ENCODE measurements at regions not wholly inside any gene's neighbourhood (a gene's known extent, or its start where the extent isn't known, plus 50 kb on each side); places are given as distances from the start of the nearest gene placed in this dataset.

DNA sequence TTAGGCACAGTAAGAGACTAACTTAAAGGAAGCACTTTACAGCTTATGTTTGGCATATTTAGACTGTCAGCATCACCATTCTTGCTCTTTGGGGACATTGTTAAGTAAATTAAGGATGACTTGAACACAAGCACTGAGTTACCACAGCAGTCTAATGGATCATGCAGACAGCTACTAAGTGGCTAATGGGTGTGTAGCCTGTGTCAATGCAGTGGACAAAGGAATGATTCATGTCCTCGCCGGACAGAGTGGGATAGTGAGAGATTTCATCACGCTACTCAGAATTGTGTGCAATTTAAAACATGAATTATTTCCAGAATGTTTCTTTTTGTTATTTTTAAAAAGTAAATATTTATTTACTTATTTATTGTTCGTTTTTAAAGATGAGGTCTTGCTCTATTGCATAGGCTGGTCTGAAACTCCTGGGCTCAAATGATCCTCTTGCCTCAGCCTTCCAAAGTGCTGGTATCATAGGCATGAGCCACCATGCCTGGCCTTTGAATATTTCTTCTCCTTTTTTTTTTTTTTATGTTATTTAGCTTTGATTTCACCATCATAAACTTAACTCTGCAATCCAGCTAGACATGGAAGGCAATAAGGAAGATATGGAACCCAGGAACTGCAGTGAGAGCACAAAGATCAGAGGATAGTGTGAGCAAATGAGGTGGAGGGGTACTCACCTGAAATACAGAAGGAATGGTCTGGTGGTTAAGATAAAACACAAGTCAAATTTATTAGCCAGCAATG is 53.0 kb upstream of the KLF4 start:
- DNase-seq = no peak
- Histone ChIP-seq H3K4me3 (no peak overlapping the region), H3K36me3 (ENCODE audit: control insufficient read depth in 4 of 4, insufficient read depth in 4 of 4, low read length in 4 of 4) (no peaks in the 10 kb centered on the region), H3K9me3 (ENCODE audit: control insufficient read depth in 4 of 4, insufficient read depth in 3 of 4, low read length in 3 of 4) (peaks cover 0 to 3% (median 0%) of the 10 kb centered on the region in 4 donors), H3K4me1 (ENCODE audit: control insufficient read depth in 5 of 5, insufficient read depth in 5 of 5, low read length in 5 of 5) (peaks cover 0 to under 1% (median 0%) of the 10 kb centered on the region in 5 donors), H3K27ac (ENCODE audit: low read depth in 1 of 2, low read length in 1 of 2) (no peak overlapping the region), H3K9ac (ENCODE audit: insufficient read depth in 1 of 2, low read length in 2 of 2) (no peak overlapping the region), H3K27me3 (ENCODE audit: control insufficient read depth in 3 of 3, insufficient read depth in 3 of 3, low read length in 2 of 3) (no peaks in the 10 kb centered on the region)
- WGBS, 2 donors = 83 to 85% methylated on average over 4 of the region's 4 CpGs
- ATAC-seq (ENCODE audit: insufficient read depth, low FRiP score) = no peak
- TF ChIP-seq, protein P1, sequence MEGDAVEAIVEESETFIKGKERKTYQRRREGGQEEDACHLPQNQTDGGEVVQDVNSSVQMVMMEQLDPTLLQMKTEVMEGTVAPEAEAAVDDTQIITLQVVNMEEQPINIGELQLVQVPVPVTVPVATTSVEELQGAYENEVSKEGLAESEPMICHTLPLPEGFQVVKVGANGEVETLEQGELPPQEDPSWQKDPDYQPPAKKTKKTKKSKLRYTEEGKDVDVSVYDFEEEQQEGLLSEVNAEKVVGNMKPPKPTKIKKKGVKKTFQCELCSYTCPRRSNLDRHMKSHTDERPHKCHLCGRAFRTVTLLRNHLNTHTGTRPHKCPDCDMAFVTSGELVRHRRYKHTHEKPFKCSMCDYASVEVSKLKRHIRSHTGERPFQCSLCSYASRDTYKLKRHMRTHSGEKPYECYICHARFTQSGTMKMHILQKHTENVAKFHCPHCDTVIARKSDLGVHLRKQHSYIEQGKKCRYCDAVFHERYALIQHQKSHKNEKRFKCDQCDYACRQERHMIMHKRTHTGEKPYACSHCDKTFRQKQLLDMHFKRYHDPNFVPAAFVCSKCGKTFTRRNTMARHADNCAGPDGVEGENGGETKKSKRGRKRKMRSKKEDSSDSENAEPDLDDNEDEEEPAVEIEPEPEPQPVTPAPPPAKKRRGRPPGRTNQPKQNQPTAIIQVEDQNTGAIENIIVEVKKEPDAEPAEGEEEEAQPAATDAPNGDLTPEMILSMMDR (IDR thresholded peaks at IDR 0.05; ENCODE audit: control extremely low read depth, extremely low read depth) = no peak

DNA sequence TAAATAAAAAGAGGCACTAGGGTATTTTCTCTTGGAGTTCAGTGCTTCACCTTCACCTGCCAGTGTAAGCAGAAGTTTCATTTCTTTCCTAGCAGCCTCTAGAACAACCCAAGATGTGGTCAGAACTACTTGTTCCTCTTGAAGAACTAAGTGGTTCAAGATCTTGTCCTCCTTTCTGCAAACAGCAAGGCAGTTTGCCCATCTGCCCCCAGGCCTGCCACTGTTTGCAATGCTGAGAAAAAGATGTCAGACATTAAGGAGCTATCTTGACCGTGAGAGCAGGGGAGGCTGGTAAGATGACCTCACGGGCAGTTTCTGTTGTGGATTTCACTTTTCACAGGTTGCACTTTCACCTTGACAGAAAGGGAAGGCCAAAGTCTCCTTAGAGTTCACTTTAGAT is 52.0 kb upstream of the KLF4 start:
- Histone ChIP-seq H3K36me3 (ENCODE audit: control insufficient read depth in 4 of 4, insufficient read depth in 4 of 4, low read length in 4 of 4) (no peaks in the 10 kb centered on the region), H3K4me1 (ENCODE audit: control insufficient read depth in 5 of 5, insufficient read depth in 5 of 5, low read length in 5 of 5) (no peaks in the 10 kb centered on the region), H3K27ac (ENCODE audit: low read depth in 1 of 2, low read length in 1 of 2) (no peak overlapping the region), H3K4me3 (no peak overlapping the region), H3K27me3 (ENCODE audit: control insufficient read depth in 3 of 3, insufficient read depth in 3 of 3, low read length in 2 of 3) (no peaks in the 10 kb centered on the region), H3K9me3 (ENCODE audit: control insufficient read depth in 4 of 4, insufficient read depth in 3 of 4, low read length in 3 of 4) (peaks cover 0 to 2% (median 0%) of the 10 kb centered on the region in 4 donors), H3K9ac (ENCODE audit: insufficient read depth in 1 of 2, low read length in 2 of 2) (no peak overlapping the region)
- 73 to 85% methylated on average over 2 of the region's 2 CpGs for WGBS, 2 donors
- DNase-seq (no peak), ATAC-seq (ENCODE audit: insufficient read depth, low FRiP score) (no peak)
- TF ChIP-seq, protein P1 (IDR thresholded peaks at IDR 0.05; ENCODE audit: control extremely low read depth, extremely low read depth) = no peak

DNA sequence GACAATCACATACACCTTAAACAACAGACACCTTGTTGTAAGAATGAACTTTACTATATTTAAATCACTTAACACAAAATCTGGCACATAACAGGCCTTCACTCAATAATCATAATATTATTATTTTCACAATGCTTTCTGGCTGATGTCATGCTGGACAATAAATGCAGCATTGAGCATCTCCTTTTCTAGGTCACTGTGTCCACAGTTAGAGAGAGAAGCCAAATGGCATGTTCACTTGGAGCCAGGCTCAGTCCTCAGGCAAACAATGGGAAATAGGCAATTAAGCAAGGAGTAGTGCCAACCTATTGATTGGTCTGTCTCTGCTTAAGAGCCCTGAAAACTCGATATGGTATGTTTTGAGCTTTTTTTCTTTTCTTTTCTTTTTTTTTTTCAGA is 50.6 kb upstream of the KLF4 start:
- ATAC-seq (ENCODE audit: insufficient read depth, low FRiP score) (no peak), DNase-seq (no peak)
- peaks cover 0 to 2% (median 0%) of the 10 kb centered on the region in 4 donors for H3K9me3 ChIP-seq (ENCODE audit: control insufficient read depth in 4 of 4, insufficient read depth in 3 of 4, low read length in 3 of 4)
- TF ChIP-seq, protein P1 (IDR thresholded peaks at IDR 0.05; ENCODE audit: control extremely low read depth, extremely low read depth) = no peak
- no peaks in the 10 kb centered on the region for H3K36me3 ChIP-seq (ENCODE audit: control insufficient read depth in 4 of 4, insufficient read depth in 4 of 4, low read length in 4 of 4)
- H3K4me1 ChIP-seq (ENCODE audit: control insufficient read depth in 5 of 5, insufficient read depth in 5 of 5, low read length in 5 of 5) = no peaks in the 10 kb centered on the region
- no peak overlapping the region for H3K9ac ChIP-seq (ENCODE audit: insufficient read depth in 1 of 2, low read length in 2 of 2)
- H3K27ac ChIP-seq (ENCODE audit: low read depth in 1 of 2, low read length in 1 of 2) = no peak overlapping the region
- H3K4me3 ChIP-seq = no peak overlapping the region
- WGBS, 2 donors = 80 to 81% methylated on average over 1 of the region's 1 CpG
- H3K27me3 ChIP-seq (ENCODE audit: control insufficient read depth in 3 of 3, insufficient read depth in 3 of 3, low read length in 2 of 3) = no peaks in the 10 kb centered on the region
